Hepatocyte (in vitro differentiated cells): ENCODE measurements at regions not wholly inside any gene's neighbourhood (a gene's known extent, or its start where the extent isn't known, plus 50 kb on each side); places are given as distances from the start of the nearest gene placed in this dataset.

Experiments
- DNase-seq: peaks from one replicate; pipeline ENCODE4 v3.0.0-alpha.2; 2016; ENCODE audit warnings: low spot score
- H2AFZ ChIP-seq: fragments of 200-600 bp; sonication (generic); 2 replicates; pipeline ENCODE4 v1.6.0; 2016; ENCODE audit warnings: antibody characterized with exemption, mild to moderate bottlenecking
- H3K27ac ChIP-seq: fragments of 200-600 bp; sonication (generic); 2 replicates; pipeline ENCODE4 v1.5.1; 2016; ENCODE audit warnings: mild to moderate bottlenecking
- H3K27me3 ChIP-seq: fragments of 200-600 bp; sonication (generic); 2 replicates; pipeline ENCODE4 v1.6.1; 2016
- H3K36me3 ChIP-seq: fragments of 200-600 bp; sonication (generic); replicated peaks from 2 replicates; pipeline ENCODE4 v1.5.1; 2016; ENCODE audit warnings: low read depth; ENCODE audit not compliant: insufficient read depth
- H3K4me1 ChIP-seq: fragments of 200-600 bp; sonication (generic); 2 replicates; pipeline ENCODE4 v1.5.1; 2016; ENCODE audit warnings: mild to moderate bottlenecking, moderate library complexity; ENCODE audit not compliant: insufficient read depth
- H3K4me2 ChIP-seq: fragments of 200-600 bp; sonication (generic); 2 replicates; pipeline ENCODE4 v1.6.0; 2016
- H3K4me3 ChIP-seq: fragments of 200-600 bp; sonication (generic); 2 replicates; pipeline ENCODE4 v1.5.1; 2016; ENCODE audit warnings: mild to moderate bottlenecking
- H3K79me2 ChIP-seq: fragments of 200-600 bp; sonication (generic); 2 replicates; pipeline ENCODE4 v1.6.0; 2017; ENCODE audit warnings: mild to moderate bottlenecking
- H3K9me2 ChIP-seq: fragments of 200-600 bp; sonication (generic); replicated peaks from 2 replicates; pipeline ENCODE4 v1.6.0; 2017; ENCODE audit warnings: mild to moderate bottlenecking; ENCODE audit not compliant: insufficient read depth
- H3K9me3 ChIP-seq: fragments of 200-600 bp; sonication (generic); 2 replicates; pipeline ENCODE4 v1.5.1; 2016; ENCODE audit warnings: low read depth, mild to moderate bottlenecking
- H4K20me1 ChIP-seq: fragments of 200-600 bp; sonication (generic); 2 replicates; pipeline ENCODE4 v1.6.0; 2016; ENCODE audit warnings: mild to moderate bottlenecking; ENCODE audit not compliant: insufficient read depth, poor library complexity, severe bottlenecking
- EZH2 ChIP-seq: fragments of 200-600 bp; sonication (generic); IDR thresholded peaks from 2 replicates; pipeline ENCODE4 v1.6.1; 2016; ENCODE audit warnings: antibody characterized with exemption, mild to moderate bottlenecking, borderline replicate concordance
- EZH2phosphoT487 ChIP-seq: fragments of 200-600 bp; sonication (generic); IDR thresholded peaks from one replicate; pipeline ENCODE4 v1.6.1; 2018; ENCODE audit warnings: antibody characterized with exemption, mild to moderate bottlenecking, low read depth, moderate library complexity; ENCODE audit not compliant: unreplicated experiment, severe bottlenecking
- WGBS: methylation state at CpG from one replicate; pipeline ENCODE4 v1.1.6; 2016; ENCODE audit warnings: low lambda C conversion rate; ENCODE audit errors: missing lambda C conversion rate; 5-methylcytosine and 5-hydroxymethylcytosine counted together
- TF ChIP-seq, protein P1 (sequence below): fragments of 200-600 bp; sonication (generic); IDR thresholded peaks from 2 replicates; pipeline ENCODE4 v1.5.1; 2016; ENCODE audit warnings: antibody characterized with exemption, mild to moderate bottlenecking; ENCODE audit not compliant: poor library complexity

DNA sequence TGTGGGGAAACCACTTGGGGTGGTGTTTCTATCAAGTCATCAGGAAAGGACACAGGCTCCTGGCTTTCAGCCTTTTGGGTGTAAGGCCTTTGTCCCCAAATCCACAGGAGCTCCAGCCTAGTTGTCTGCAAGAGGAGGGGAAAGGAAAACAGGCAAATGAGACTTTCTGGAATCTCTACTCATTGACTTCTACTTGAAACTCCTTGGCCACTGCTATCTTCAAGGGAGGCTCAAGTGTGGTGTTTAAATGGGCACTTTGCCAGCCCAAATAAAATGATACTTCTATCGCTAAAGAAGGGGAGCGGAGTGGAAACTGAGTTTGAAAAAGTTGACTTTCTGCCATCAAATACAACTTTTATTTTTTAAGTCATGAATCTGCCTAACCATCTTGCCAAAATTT, 445.9 kb upstream of the RGS6 start:
- TF ChIP-seq, protein P1, sequence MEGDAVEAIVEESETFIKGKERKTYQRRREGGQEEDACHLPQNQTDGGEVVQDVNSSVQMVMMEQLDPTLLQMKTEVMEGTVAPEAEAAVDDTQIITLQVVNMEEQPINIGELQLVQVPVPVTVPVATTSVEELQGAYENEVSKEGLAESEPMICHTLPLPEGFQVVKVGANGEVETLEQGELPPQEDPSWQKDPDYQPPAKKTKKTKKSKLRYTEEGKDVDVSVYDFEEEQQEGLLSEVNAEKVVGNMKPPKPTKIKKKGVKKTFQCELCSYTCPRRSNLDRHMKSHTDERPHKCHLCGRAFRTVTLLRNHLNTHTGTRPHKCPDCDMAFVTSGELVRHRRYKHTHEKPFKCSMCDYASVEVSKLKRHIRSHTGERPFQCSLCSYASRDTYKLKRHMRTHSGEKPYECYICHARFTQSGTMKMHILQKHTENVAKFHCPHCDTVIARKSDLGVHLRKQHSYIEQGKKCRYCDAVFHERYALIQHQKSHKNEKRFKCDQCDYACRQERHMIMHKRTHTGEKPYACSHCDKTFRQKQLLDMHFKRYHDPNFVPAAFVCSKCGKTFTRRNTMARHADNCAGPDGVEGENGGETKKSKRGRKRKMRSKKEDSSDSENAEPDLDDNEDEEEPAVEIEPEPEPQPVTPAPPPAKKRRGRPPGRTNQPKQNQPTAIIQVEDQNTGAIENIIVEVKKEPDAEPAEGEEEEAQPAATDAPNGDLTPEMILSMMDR, result no peak
- TF ChIP-seq EZH2, result no peak
- no peak for TF ChIP-seq EZH2phosphoT487
- H4K20me1 ChIP-seq, result no peaks in the 10 kb centered on the region

GRCh38 chr14:71487449-71487848, 444.8 kb upstream of the RGS6 start:
- H3K27me3 ChIP-seq, result no peaks in the 10 kb centered on the region
- H4K20me1 ChIP-seq, result no peaks in the 10 kb centered on the region
- no peaks in the 10 kb centered on the region for H3K36me3 ChIP-seq
- H3K4me1 ChIP-seq, result peaks cover 24% of the 10 kb centered on the region
- H3K9me3 ChIP-seq, result no peaks in the 10 kb centered on the region
- no peaks in the 10 kb centered on the region for H3K9me2 ChIP-seq
- no peak overlapping the region for H2AFZ ChIP-seq
- no peak overlapping the region for H3K4me3 ChIP-seq
- DNase-seq, result no peak
- no peak overlapping the region for H3K27ac ChIP-seq
- TF ChIP-seq, protein P1, result no peak
- TF ChIP-seq EZH2 (no peak), EZH2phosphoT487 (no peak)
- no peak overlapping the region for H3K4me2 ChIP-seq
- peaks cover 22% of the 10 kb centered on the region for H3K79me2 ChIP-seq

More for the DNA sequence above, 445.9 kb upstream of the RGS6 start:
- Histone ChIP-seq H3K9me3 (no peaks in the 10 kb centered on the region), H3K4me2 (no peak overlapping the region), H2AFZ (no peak overlapping the region), H3K36me3 (no peaks in the 10 kb centered on the region), H3K4me3 (no peak overlapping the region), H3K79me2 (peaks cover 21% of the 10 kb centered on the region), H3K27ac (no peak overlapping the region), H3K4me1 (peaks cover 24% of the 10 kb centered on the region), H3K9me2 (no peaks in the 10 kb centered on the region), H3K27me3 (no peaks in the 10 kb centered on the region)
- DNase-seq, result no peak
- WGBS, result 88% methylated on average over 2 of the region's 2 CpGs

- Histone ChIP-seq H3K4me1 (peaks cover 19% of the 10 kb centered on the region), H4K20me1 (no peaks in the 10 kb centered on the region), H3K9me2 (no peaks in the 10 kb centered on the region), H3K9me3 (no peaks in the 10 kb centered on the region), H3K4me3 (no peak overlapping the region), H3K27me3 (no peaks in the 10 kb centered on the region), H3K79me2 (peaks cover 27% of the 10 kb centered on the region), H3K36me3 (no peaks in the 10 kb centered on the region), H3K4me2 (no peak overlapping the region), H3K27ac (no peak overlapping the region), H2AFZ (no peak overlapping the region)
- WGBS, result 78% methylated on average over 2 of the region's 2 CpGs
- no peak for TF ChIP-seq EZH2
- TF ChIP-seq, protein P1, result no peak
- TF ChIP-seq EZH2phosphoT487, result no peak
- DNase-seq, result no peak
These were observed 444.3 kb upstream of the RGS6 start for GRCh38 chr14:71487941-71488340.

DNA sequence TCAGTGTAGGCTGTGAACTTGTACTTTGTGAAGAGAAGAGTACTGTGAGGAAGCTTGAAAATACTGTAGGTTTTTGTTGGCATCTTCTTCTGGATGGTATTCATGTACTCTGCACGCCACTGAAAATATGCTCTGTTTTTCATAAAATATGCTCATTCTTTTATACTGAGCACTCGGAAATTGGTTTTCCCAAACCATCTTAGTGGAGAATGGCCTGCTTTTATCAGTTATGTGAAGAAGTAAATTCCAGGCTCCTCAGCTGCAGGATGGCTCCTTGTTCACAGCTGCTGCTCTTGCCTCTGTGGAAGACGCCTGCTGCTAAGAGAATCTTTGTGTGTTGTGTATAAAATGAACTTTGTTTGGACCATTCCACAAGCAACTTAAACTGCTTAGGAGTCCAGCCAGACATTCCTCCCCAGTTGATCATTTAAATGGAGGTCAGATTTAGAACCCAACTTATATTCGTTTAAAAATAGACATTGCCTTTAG, 443.5 kb upstream of the RGS6 start:
- no peaks in the 10 kb centered on the region for H4K20me1 ChIP-seq
- WGBS, result 60% methylated on average over 4 of the region's 4 CpGs
- no peaks in the 10 kb centered on the region for H3K9me3 ChIP-seq
- TF ChIP-seq, protein P1, result no peak
- TF ChIP-seq EZH2phosphoT487 (no peak), EZH2 (no peak)
- H3K27ac ChIP-seq, result peak overlapping the region; percentile 47
- no peaks in the 10 kb centered on the region for H3K9me2 ChIP-seq
- peaks cover 18% of the 10 kb centered on the region for H3K4me1 ChIP-seq
- no peak overlapping the region for H2AFZ ChIP-seq
- H3K36me3 ChIP-seq, result no peaks in the 10 kb centered on the region
- no peak for DNase-seq
- H3K4me2 ChIP-seq, result peak overlapping the region; percentile 37
- peaks cover 34% of the 10 kb centered on the region for H3K79me2 ChIP-seq
- no peaks in the 10 kb centered on the region for H3K27me3 ChIP-seq
- no peak overlapping the region for H3K4me3 ChIP-seq
